Astrocyte of the spinal cord (primary cell): ENCODE measurements at regions not wholly inside any gene's neighbourhood (a gene's known extent, or its start where the extent isn't known, plus 50 kb on each side); places are given as distances from the start of the nearest gene placed in this dataset.

ENCODE experiments used
- DNase-seq: peaks from one replicate; pipeline ENCODE4 v3.0.0; 2011; ENCODE audit warnings: low read depth, low spot score
- H3K4me3 ChIP-seq: 2 replicates; pipeline ENCODE4 v1.5.1; 2011; ENCODE audit warnings: low read depth, mild to moderate bottlenecking, low read length, moderate library complexity
- CTCF ChIP-seq: IDR thresholded peaks from 2 replicates; pipeline ENCODE4 v1.5.1; 2012; ENCODE audit warnings: low read depth, mild to moderate bottlenecking, low read length, inconsistent platforms
- in situ Hi-C: cut with HindIII; loops from 2 replicates; pipeline ENCODE4 v1.10.0; 2017; ENCODE audit warnings: low sequenced_read_pairs

DNA sequence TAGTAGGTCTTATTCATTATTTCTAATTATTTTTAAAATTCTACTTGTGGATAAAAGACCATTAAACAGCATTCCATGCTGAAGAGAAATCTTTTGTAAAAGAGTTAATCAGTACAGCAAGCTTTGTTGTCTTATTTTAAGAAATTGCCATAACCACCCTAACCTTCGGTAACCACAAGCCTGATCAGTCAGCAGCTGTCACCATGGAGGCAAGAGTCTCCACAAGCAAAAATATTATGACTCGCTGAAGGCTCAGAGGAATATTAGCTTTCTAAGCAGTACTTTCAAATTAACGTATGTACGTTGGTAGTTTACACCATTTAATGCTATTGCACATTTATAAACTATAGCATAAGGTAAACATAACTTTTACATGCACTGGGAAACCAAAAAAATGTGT lies 650.5 kb upstream of the LINC00305 start:
- TF ChIP-seq CTCF = no peak
- H3K4me3 ChIP-seq = no peak overlapping the region
- DNase-seq = peak; percentile 16
- in situ Hi-C loops = no loop called here

- TF ChIP-seq CTCF = no peak
- no peak overlapping the region for H3K4me3 ChIP-seq
- in situ Hi-C loops = no loop called here
- no peak for DNase-seq
Observed at GRCh38 chr18:64791236-64791635, 642.3 kb upstream of the LINC00305 start.

- no peak for TF ChIP-seq CTCF
- in situ Hi-C loops = no loop called here
- DNase-seq = no peak
- no peak overlapping the region for H3K4me3 ChIP-seq
Observed at GRCh38 chr18:64785686-64786085, 636.8 kb upstream of the LINC00305 start.

DNA sequence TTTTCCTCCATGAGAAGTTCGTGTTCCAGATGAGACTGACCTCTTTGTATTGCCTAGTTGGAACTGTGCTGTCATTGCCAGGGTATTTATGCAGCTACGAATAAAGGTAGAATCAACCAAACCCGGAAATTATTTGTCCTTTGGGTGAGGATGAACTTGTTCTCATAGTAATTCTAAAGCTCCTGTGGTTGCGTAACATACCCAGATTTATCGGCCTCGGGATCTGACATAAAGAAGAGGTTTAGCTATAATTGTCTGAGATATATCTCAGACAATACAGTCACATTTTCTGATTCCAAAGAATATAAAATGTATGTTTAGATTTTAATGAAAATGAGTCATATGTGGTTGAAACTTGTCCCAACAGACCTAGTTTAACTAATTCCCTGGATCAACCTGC lies 628.7 kb upstream of the LINC00305 start:
- in situ Hi-C loops = no loop called here
- no peak for DNase-seq
- no peak for TF ChIP-seq CTCF
- H3K4me3 ChIP-seq = no peak overlapping the region

DNA sequence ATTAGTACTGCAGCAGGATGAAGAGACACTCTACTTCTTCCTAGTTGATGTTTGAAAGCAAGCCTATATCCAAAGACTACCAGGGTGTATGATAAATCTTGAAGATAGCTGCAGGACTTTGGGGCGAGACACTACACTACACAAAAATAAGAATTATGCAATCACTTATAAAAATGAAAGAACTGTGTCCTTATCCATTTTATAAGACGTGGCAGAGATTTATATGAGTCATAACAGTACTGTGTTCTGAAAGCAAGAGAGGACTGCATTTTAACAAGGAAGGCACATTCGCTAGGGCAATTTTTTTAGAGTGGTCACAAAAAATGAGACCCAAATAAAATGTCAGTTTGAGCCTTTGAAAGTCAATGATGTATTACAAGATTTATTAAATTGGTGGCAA lies 617.0 kb upstream of the LINC00305 start:
- in situ Hi-C loops = no loop called here
- no peak overlapping the region for H3K4me3 ChIP-seq
- TF ChIP-seq CTCF = no peak
- no peak for DNase-seq

DNA sequence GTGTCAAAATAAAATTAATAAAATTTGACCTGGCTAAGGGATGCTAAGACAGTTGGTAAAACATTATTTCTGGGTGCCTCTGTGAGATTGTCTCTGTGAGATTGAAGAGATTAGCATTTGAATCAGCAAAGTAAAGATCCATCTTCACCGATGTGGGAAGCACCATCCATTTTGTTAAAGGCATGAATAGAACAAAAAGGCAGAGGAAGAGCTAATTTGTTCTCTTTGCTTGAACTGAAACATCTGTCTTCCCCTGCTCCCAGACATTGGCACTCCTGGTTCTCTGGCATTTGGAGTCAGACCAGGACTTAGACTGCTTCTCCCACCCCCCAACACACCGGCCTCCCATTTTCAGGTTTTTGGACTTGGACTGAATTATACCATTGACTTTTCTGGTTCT lies 603.8 kb upstream of the LINC00305 start:
- TF ChIP-seq CTCF = no peak
- H3K4me3 ChIP-seq = no peak overlapping the region
- in situ Hi-C loops = no loop called here
- DNase-seq = no peak

DNA sequence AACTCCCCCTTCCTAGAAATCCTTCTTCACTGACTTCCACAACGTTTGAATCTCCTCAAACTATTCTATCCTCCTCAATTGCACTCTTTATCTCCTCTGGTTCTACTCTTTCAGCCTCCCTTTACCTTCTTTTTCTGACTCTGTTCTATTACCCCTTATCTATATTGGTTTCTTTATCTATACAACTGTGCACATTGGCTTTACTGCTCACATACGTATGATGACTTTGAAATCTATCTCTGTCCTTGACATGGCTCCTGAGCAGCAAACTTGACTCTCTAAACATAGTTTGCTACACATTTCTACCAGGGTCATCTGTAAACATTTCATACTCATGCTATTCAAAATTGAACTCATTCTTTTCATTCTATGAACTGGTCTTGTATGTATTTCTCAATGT lies 601.0 kb upstream of the LINC00305 start:
- TF ChIP-seq CTCF = no peak
- no peak for DNase-seq
- no peak overlapping the region for H3K4me3 ChIP-seq
- in situ Hi-C loops = no loop called here
